ENCODE measurements at regions not wholly inside any gene's neighbourhood (a gene's known extent, or its start where the extent isn't known, plus 50 kb on each side); places are given as distances from the start of the nearest gene placed in this dataset.

DNA sequence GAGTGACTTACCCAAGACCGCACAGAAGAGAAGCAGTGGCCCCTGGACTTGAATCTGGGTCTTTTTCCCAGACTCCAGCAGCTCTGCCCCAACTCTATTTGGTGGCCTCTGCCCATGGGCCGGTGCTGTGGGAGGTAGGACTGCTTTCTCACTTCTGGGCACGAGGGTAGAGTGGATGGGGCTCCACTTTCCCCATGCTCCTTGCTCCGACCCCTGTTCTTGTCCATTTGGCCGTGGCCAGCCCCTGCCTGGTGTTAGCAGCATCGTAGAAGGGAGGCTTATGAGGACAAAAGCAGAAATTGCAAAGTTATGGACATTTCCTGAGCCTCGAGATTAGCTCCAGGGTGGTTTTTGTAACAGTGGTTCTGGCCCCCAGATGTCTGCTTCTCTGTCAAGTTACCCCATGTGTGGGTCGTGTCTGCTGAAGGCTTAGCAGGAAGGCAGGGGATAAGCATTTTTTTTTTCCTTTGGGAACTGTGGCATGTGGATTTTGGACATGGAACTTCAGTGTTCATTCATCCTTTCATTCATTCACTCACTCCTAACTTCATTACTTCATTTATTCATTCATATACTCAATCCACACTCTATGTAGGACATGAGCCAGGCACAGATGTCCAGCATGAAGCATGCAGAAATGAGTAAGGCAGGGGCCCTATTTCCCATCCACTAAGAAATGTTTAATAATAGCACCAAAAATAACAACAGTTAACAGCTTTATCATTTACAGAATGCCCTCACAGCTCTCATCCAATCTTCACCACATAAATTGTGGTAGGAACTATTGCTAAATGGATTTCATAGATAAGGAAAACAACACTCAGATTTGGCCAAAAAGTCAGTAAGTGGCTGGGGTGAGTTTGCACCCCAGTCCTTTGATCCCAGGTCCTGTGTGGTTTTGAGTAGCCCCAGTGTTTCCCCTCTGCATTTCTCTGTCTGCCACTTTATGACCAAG is 180.5 kb downstream of the OPA1 start:
- FAIRE-seq: no peak
- dilution Hi-C loops (cut with MboI; ENCODE audit: extremely low pct_ligation_motif_present, low sequenced_read_pairs): loop anchor here (25.0 kb wide), 1 partner anchor 539 kb away; no protein-coding TSS in a partner anchor
- H3K9ac ChIP-seq (ENCODE audit: control insufficient read depth, extremely low read depth, insufficient read depth, low read length): no peak overlapping the region
- no peaks in the 10 kb centered on the region for H3K9me3 ChIP-seq (ENCODE audit: control insufficient read depth, low read depth, low read length)
- TF ChIP-seq, protein P1, sequence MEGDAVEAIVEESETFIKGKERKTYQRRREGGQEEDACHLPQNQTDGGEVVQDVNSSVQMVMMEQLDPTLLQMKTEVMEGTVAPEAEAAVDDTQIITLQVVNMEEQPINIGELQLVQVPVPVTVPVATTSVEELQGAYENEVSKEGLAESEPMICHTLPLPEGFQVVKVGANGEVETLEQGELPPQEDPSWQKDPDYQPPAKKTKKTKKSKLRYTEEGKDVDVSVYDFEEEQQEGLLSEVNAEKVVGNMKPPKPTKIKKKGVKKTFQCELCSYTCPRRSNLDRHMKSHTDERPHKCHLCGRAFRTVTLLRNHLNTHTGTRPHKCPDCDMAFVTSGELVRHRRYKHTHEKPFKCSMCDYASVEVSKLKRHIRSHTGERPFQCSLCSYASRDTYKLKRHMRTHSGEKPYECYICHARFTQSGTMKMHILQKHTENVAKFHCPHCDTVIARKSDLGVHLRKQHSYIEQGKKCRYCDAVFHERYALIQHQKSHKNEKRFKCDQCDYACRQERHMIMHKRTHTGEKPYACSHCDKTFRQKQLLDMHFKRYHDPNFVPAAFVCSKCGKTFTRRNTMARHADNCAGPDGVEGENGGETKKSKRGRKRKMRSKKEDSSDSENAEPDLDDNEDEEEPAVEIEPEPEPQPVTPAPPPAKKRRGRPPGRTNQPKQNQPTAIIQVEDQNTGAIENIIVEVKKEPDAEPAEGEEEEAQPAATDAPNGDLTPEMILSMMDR (optimal IDR thresholded peaks at IDR 0.05 in 1 of 3, IDR thresholded peaks at IDR 0.05 in 1 of 3, conservative IDR thresholded peaks at IDR 0.05 in 1 of 3; ENCODE audit: extremely low read depth in 1 of 3, insufficient read depth in 2 of 3, low read length in 3 of 3): no peak
- no peak for TF ChIP-seq EZH2 (IDR thresholded peaks at IDR 0.05; ENCODE audit: low read length)
- H3K79me2 ChIP-seq (ENCODE audit: control insufficient read depth, insufficient read depth, low read length): no peaks in the 10 kb centered on the region
- H2AFZ ChIP-seq (ENCODE audit: control insufficient read depth, low read length): no peak overlapping the region
- H4K20me1 ChIP-seq (ENCODE audit: control insufficient read depth, extremely low read depth, insufficient read depth, low read length): no peaks in the 10 kb centered on the region
- no peak overlapping the region for H3K4me2 ChIP-seq (ENCODE audit: control insufficient read depth, extremely low read depth, insufficient read depth, low read depth, low read length)
- no peak overlapping the region for H3K27ac ChIP-seq (ENCODE audit: control insufficient read depth, insufficient read depth, low read length)
- DNase-seq (ENCODE audit: low read depth, low spot score): no peak
- H3K4me1 ChIP-seq (ENCODE audit: control insufficient read depth, extremely low read depth, insufficient read depth, low read length): no peaks in the 10 kb centered on the region
- H3K9me1 ChIP-seq (ENCODE audit: control insufficient read depth, extremely low read depth, insufficient read depth, low read length): no peaks in the 10 kb centered on the region
- H3K36me3 ChIP-seq (ENCODE audit: control insufficient read depth in 2 of 2, extremely low read depth in 1 of 2, insufficient read depth in 2 of 2, low read length in 2 of 2): no peaks in the 10 kb centered on the region
- no peak overlapping the region for H3K4me3 ChIP-seq (ENCODE audit: control insufficient read depth in 2 of 3, extremely low read depth in 1 of 3, insufficient read depth in 2 of 3, low read depth in 1 of 3, low read length in 3 of 3)
- peaks cover 8% of the 10 kb centered on the region for H3K27me3 ChIP-seq (ENCODE audit: control insufficient read depth, extremely low read depth, insufficient read depth, low read length)

DNA sequence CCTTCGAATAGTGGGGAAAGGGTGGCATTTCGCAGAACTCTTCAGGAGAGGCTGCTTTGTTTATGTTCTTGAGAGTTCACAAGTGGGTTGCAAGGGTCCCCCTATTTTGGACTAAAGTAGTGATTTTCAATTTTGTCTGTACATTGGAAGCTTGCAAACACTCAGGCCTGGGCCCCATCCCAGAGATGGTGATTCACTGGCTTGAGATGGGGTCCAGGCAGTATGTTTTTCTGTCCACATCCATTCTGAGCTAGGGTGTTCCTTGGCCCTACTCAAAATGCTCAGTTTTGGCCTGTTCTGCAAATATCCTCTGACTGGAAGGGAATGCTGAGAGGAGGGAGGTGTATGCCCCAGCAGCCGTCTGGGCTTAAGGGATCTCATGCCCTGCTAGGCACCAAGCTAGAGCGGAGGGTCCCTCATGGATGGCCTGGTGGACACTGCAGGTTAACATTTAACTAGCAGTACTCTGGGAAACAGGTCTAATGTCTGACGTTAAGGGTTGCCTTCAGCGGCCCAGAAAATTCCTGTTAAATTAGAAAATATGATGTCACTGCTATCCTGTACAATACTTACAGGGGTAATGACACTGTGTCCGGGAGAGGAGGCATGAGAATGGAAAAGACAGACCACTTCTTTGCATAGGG is 181.4 kb downstream of the OPA1 start:
- Histone ChIP-seq H3K4me2 (ENCODE audit: control insufficient read depth, extremely low read depth, insufficient read depth, low read depth, low read length) (no peak overlapping the region), H3K9me3 (ENCODE audit: control insufficient read depth, low read depth, low read length) (no peaks in the 10 kb centered on the region), H4K20me1 (ENCODE audit: control insufficient read depth, extremely low read depth, insufficient read depth, low read length) (no peaks in the 10 kb centered on the region), H3K27ac (ENCODE audit: control insufficient read depth, insufficient read depth, low read length) (no peak overlapping the region), H3K36me3 (ENCODE audit: control insufficient read depth in 2 of 2, extremely low read depth in 1 of 2, insufficient read depth in 2 of 2, low read length in 2 of 2) (no peaks in the 10 kb centered on the region), H3K4me3 (ENCODE audit: control insufficient read depth in 2 of 3, extremely low read depth in 1 of 3, insufficient read depth in 2 of 3, low read depth in 1 of 3, low read length in 3 of 3) (no peak overlapping the region), H3K9me1 (ENCODE audit: control insufficient read depth, extremely low read depth, insufficient read depth, low read length) (no peaks in the 10 kb centered on the region), H3K27me3 (ENCODE audit: control insufficient read depth, extremely low read depth, insufficient read depth, low read length) (peaks cover 12% of the 10 kb centered on the region), H3K9ac (ENCODE audit: control insufficient read depth, extremely low read depth, insufficient read depth, low read length) (no peak overlapping the region), H2AFZ (ENCODE audit: control insufficient read depth, low read length) (no peak overlapping the region), H3K79me2 (ENCODE audit: control insufficient read depth, insufficient read depth, low read length) (no peaks in the 10 kb centered on the region), H3K4me1 (ENCODE audit: control insufficient read depth, extremely low read depth, insufficient read depth, low read length) (no peaks in the 10 kb centered on the region)
- no peak for TF ChIP-seq EZH2 (IDR thresholded peaks at IDR 0.05; ENCODE audit: low read length)
- TF ChIP-seq, protein P1 (optimal IDR thresholded peaks at IDR 0.05 in 1 of 3, IDR thresholded peaks at IDR 0.05 in 1 of 3, conservative IDR thresholded peaks at IDR 0.05 in 1 of 3; ENCODE audit: extremely low read depth in 1 of 3, insufficient read depth in 2 of 3, low read length in 3 of 3): no peak
- FAIRE-seq (no peak), DNase-seq (ENCODE audit: low read depth, low spot score) (no peak)
- dilution Hi-C loops (cut with MboI; ENCODE audit: extremely low pct_ligation_motif_present, low sequenced_read_pairs): loop anchor here (25.0 kb wide), 1 partner anchor 538 kb away; no protein-coding TSS in a partner anchor

All from keratinocyte (primary cell).